Upper lobe of right lung (tissue), 1 donor: ENCODE measurements at regions not wholly inside any gene's neighbourhood (a gene's known extent, or its start where the extent isn't known, plus 50 kb on each side); places are given as distances from the start of the nearest gene placed in this dataset.

Experiments
- ATAC-seq: fragments of 200-7000 bp; cut with Tn5 transposase; one replicate; pipeline ENCODE4 v1.9.1; 2020; ENCODE audit warnings: mild to moderate bottlenecking, moderate library complexity
- DNase-seq: peaks from one replicate; pipeline ENCODE4 v3.0.0-alpha.2; 2020
- H3K27ac ChIP-seq: fragments of 200-600 bp; one replicate; pipeline ENCODE4 v1.8.0; 2022
- H3K27me3 ChIP-seq: fragments of 200-600 bp; one replicate; pipeline ENCODE4 v1.8.0; 2022; ENCODE audit warnings: mild to moderate bottlenecking
- H3K36me3 ChIP-seq: fragments of 200-600 bp; one replicate; pipeline ENCODE4 v1.8.0; 2022
- H3K4me1 ChIP-seq: fragments of 200-600 bp; one replicate; pipeline ENCODE4 v1.8.0; 2022
- H3K4me3 ChIP-seq: fragments of 200-600 bp; one replicate; pipeline ENCODE4 v1.8.0; 2022; ENCODE audit warnings: mild to moderate bottlenecking
- H3K9me3 ChIP-seq: fragments of 200-600 bp; one replicate; pipeline ENCODE4 v1.8.0; 2022
- intact Hi-C: fragments of 100-400 bp; cut with DNase I; formaldehyde crosslinking; loops from one replicate; pipeline ENCODE4 v1.11.0; 2022
- TF ChIP-seq, protein P1 (sequence below): fragments of 200-600 bp; IDR thresholded peaks from one replicate; pipeline ENCODE4 v1.8.0; 2022; ENCODE audit warnings: antibody characterized with exemption
- donor health status: DM: no; HTN: yes; CAD: no; lungs with severe emphysema.

DNA sequence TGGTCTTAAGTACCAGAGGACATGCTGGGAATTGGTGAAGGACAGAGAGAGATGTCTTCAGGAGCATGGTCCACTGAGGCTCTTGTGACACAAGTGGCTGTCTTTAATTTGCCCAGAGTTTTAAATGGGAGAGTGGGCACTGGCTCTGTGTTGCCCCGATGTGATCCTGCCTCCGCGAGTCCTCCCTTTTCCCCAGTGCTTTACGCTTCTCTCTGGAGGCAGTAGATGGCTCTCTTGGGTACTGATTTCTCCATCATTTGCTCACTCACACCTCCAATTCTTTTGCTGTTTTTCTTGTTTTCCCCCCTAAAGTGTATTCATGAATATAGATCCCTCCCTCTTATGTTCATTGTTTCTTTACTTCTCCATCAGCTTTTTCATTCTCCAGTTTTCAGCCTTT lies 74.3 kb downstream of the EMP1 start:
- intact Hi-C loops = no loop called here
- no peaks in the 10 kb centered on the region for H3K9me3 ChIP-seq
- peaks cover 16% of the 10 kb centered on the region for H3K27me3 ChIP-seq
- H3K36me3 ChIP-seq = no peaks in the 10 kb centered on the region
- H3K4me3 ChIP-seq = no peak overlapping the region
- no peaks in the 10 kb centered on the region for H3K4me1 ChIP-seq
- no peak overlapping the region for H3K27ac ChIP-seq
- ATAC-seq (no peak), DNase-seq (no peak)
- TF ChIP-seq, protein P1, sequence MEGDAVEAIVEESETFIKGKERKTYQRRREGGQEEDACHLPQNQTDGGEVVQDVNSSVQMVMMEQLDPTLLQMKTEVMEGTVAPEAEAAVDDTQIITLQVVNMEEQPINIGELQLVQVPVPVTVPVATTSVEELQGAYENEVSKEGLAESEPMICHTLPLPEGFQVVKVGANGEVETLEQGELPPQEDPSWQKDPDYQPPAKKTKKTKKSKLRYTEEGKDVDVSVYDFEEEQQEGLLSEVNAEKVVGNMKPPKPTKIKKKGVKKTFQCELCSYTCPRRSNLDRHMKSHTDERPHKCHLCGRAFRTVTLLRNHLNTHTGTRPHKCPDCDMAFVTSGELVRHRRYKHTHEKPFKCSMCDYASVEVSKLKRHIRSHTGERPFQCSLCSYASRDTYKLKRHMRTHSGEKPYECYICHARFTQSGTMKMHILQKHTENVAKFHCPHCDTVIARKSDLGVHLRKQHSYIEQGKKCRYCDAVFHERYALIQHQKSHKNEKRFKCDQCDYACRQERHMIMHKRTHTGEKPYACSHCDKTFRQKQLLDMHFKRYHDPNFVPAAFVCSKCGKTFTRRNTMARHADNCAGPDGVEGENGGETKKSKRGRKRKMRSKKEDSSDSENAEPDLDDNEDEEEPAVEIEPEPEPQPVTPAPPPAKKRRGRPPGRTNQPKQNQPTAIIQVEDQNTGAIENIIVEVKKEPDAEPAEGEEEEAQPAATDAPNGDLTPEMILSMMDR = no peak
